OCI-LY3 (cell line): ENCODE measurements at regions not wholly inside any gene's neighbourhood (a gene's known extent, or its start where the extent isn't known, plus 50 kb on each side); places are given as distances from the start of the nearest gene placed in this dataset.

Source experiments
- CTCF ChIP-seq: fragments of 200-600, 300-600 bp; sonication (generic); IDR thresholded peaks from 2 replicates; pipeline ENCODE4 v1.5.1; 2014; ENCODE audit warnings: antibody characterized with exemption, low read length, low read depth
- EZH2phosphoT487 ChIP-seq: fragments of 200-600 bp; shearing (Covaris generic); IDR thresholded peaks from 2 replicates; pipeline ENCODE4 v1.6.1; 2018; ENCODE audit warnings: antibody characterized with exemption, mixed run types, low read depth

GRCh38 chr16:86083382-86084002 is 184.5 kb downstream of the IRF8 start:
- TF ChIP-seq CTCF = no peak
- no peak for TF ChIP-seq EZH2phosphoT487
